H1 (cell line): ENCODE measurements at regions not wholly inside any gene's neighbourhood (a gene's known extent, or its start where the extent isn't known, plus 50 kb on each side); places are given as distances from the start of the nearest gene placed in this dataset.

ENCODE experiments used
- ASH2L ChIP-seq: fragments of 200-600, 300-600 bp; sonication (generic); IDR thresholded peaks from one replicate; pipeline ENCODE4 v1.7.1; 2017; ENCODE audit warnings: low read length
- CTBP2 ChIP-seq: IDR thresholded peaks from 2 replicates; pipeline ENCODE4 v1.7.0; 2011; ENCODE audit warnings: borderline replicate concordance, mild to moderate bottlenecking, moderate library complexity, mixed read lengths, low read length; ENCODE audit not compliant: insufficient read depth, insufficient read length
- KDM1A ChIP-seq: fragments of 200-600, 300-600 bp; sonication (generic); IDR thresholded peaks from 2 replicates; pipeline ENCODE4 v1.7.1; 2016; ENCODE audit warnings: mild to moderate bottlenecking, low read length, borderline replicate concordance
- RNF2 ChIP-seq: fragments of 200-900, 300-1000 bp; sonication (generic); IDR thresholded peaks from 2 replicates; pipeline ENCODE4 v1.7.1; 2016; ENCODE audit warnings: borderline replicate concordance, low read depth, mild to moderate bottlenecking, antibody characterized with exemption, low read length; ENCODE audit not compliant: poor library complexity, severe bottlenecking; ENCODE audit errors: missing control alignments

GRCh38 chr2:7436096-7436906 lies 519.1 kb downstream of the RNF144A start (continued):
- no peak for TF ChIP-seq KDM1A
- no peak for TF ChIP-seq ASH2L
- TF ChIP-seq RNF2, result no peak
- TF ChIP-seq CTBP2, result no peak
